ENCODE measurements at regions not wholly inside any gene's neighbourhood (a gene's known extent, or its start where the extent isn't known, plus 50 kb on each side); places are given as distances from the start of the nearest gene placed in this dataset.

DNA sequence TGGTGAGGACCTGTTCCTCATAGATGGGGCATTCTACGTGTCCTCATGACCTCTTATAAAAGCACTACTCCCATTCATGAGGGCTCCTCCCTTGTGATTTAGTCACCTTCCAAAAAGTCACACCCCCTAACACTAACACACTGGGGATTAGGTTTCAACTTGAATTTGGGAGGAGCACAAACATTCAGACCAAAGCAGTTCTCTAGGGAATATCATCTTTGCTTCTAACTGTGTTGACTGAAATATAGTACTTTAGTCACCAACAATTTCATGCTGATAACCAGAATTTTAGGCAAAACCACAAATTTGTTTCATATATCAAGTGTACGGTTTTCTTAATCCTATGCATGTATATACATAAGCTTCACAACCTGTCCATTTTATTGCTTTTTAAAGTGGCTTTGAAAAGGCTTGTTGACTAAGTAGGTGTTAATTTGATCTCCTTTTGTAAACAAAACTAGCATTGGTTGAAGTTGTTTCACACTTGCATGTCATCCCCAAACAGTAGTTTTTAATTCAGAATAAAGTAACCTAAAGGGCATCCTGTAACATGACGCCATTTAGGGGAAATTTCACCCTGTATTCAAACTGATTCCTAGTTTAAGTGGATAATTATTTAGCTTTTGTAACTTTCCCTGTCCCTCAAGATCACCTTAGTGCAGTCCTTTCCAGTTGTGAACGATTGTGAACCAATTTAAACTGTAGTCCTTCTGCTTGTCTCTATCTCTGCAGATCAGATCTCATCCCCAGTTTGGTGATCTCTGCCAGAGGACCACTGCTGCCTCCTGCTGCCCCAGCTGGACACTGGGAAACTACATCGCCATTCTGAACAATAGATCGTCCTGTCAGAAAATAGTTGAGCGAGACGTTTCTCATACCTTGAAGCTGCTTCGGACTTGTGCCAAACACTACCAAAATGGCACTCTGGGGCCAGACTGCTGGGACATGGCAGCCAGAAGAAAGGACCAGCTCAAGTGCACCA is 141.1 kb downstream of the TLR5 start (continued):
- TF ChIP-seq ZNF76 (tag by site-specific recombination; IDR thresholded peaks at IDR 0.05; ENCODE audit: borderline replicate concordance, low read depth) (no peak), GFI1B (tag by site-specific recombination; IDR thresholded peaks at IDR 0.05) (no peak), ZNF26 (tag by site-specific recombination; IDR thresholded peaks at IDR 0.05) (no peak), ZNF280C (tag by site-specific recombination; IDR thresholded peaks at IDR 0.05) (no peak), KLF1 (tag by site-specific recombination; IDR thresholded peaks at IDR 0.05) (peak; percentile 100), ZNF239 (tag by site-specific recombination; IDR thresholded peaks at IDR 0.05) (no peak), ZNF169 (tag by site-specific recombination; IDR thresholded peaks at IDR 0.05) (no peak), ZNF654 (tag by site-specific recombination; IDR thresholded peaks at IDR 0.05; ENCODE audit: low read depth) (no peak), ZNF350 (tag by site-specific recombination; IDR thresholded peaks at IDR 0.05) (peak; percentile 66; the same call in 1 of the 2 replicates), ZNF560 (tag by site-specific recombination; IDR thresholded peaks at IDR 0.05; ENCODE audit: borderline replicate concordance) (no peak), ZNF362 (tag by site-specific recombination; IDR thresholded peaks at IDR 0.05) (no peak), ZNF596 (tag by site-specific recombination; IDR thresholded peaks at IDR 0.05) (no peak), ZNF37A (tag by site-specific recombination; IDR thresholded peaks at IDR 0.05) (no peak), BCL6B (tag by site-specific recombination; IDR thresholded peaks at IDR 0.05) (no peak), TCF7L2 (IDR thresholded peaks at IDR 0.05; ENCODE audit: borderline replicate concordance, low read depth, low read length) (no peak), FEZF1 (tag by site-specific recombination; IDR thresholded peaks at IDR 0.05) (peak; percentile 83), ZEB2 (tag by site-specific recombination; IDR thresholded peaks at IDR 0.05) (0 out of 2 replicates have a peak, but pooled peaks have one; percentile 57), BCL11B (tag by site-specific recombination; IDR thresholded peaks at IDR 0.05; ENCODE audit: low read depth) (no peak), ZNF639 (tag by site-specific recombination; IDR thresholded peaks at IDR 0.05) (0 out of 2 replicates have a peak, but pooled peaks have one; percentile 28), ZBTB7A (tag by site-specific recombination; IDR thresholded peaks at IDR 0.05; ENCODE audit: low read depth) (no peak), KLF17 (tag by site-specific recombination; IDR thresholded peaks at IDR 0.05) (peak; percentile 79), YY2 (tag by site-specific recombination; IDR thresholded peaks at IDR 0.05) (no peak), ZNF830 (tag by site-specific recombination; IDR thresholded peaks at IDR 0.05; ENCODE audit: low read depth) (no peak)
- TF ChIP-seq, protein P1, sequence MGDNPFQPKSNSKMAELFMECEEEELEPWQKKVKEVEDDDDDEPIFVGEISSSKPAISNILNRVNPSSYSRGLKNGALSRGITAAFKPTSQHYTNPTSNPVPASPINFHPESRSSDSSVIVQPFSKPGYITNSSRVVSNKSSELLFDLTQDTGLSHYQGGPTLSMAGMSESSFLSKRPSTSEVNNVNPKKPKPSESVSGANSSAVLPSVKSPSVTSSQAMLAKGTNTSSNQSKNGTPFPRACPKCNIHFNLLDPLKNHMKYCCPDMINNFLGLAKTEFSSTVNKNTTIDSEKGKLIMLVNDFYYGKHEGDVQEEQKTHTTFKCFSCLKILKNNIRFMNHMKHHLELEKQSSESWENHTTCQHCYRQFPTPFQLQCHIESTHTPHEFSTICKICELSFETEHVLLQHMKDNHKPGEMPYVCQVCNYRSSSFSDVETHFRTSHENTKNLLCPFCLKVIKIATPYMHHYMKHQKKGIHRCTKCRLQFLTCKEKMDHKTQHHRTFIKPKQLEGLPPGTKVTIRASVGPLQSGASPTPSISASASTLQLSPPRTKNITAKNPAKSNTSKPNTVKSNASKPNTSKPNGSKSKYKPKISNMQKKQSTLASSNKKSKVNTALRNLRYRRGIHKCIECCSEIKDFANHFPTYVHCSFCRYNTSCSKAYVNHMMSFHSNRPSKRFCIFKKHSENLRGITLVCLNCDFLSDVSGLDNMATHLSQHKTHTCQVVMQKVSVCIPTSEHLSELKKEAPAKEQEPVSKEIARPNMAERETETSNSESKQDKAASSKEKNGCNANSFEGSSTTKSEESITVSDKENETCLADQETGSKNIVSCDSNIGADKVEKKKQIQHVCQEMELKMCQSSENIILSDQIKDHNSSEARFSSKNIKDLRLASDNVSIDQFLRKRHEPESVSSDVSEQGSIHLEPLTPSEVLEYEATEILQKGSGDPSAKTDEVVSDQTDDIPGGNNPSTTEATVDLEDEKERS (tag by site-specific recombination; IDR thresholded peaks at IDR 0.05) = no peak
- TF ChIP-seq, protein P2, sequence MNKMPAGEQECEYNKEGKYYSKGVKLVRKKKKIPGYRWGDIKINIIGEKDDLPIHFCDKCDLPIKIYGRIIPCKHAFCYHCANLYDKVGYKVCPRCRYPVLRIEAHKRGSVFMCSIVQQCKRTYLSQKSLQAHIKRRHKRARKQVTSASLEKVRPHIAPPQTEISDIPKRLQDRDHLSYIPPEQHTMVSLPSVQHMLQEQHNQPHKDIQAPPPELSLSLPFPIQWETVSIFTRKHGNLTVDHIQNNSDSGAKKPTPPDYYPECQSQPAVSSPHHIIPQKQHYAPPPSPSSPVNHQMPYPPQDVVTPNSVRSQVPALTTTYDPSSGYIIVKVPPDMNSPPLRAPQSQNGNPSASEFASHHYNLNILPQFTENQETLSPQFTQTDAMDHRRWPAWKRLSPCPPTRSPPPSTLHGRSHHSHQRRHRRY (tag by site-specific recombination; IDR thresholded peaks at IDR 0.05) = no peak
